ENCODE measurements at regions not wholly inside any gene's neighbourhood (a gene's known extent, or its start where the extent isn't known, plus 50 kb on each side); places are given as distances from the start of the nearest gene placed in this dataset.

DNA sequence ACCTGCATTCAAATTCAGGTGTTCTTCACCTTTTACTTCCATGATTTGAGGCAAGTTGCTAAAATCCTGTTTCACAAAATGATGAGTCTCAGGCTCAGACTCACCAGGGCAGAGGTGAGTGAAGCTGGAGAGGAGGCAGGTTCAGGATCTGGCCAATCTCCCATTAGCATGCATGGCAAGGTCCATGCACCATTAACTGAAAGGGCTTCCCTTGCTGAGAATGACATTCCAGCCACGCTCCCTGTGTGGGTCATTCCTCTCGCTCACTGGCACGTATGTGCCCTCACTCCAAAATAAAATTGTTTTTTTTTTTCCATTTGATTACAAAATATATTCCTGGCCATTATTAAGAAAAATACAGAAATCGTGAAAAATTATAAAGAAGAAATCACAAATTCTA is 257.6 kb downstream of the C12orf75 start:
- no peaks in the 10 kb centered on the region for H3K27me3 ChIP-seq
- no peak overlapping the region for H3K4me3 ChIP-seq
- intact Hi-C loops (cut with DNase I), result no loop called here
- TF ChIP-seq, protein P1, sequence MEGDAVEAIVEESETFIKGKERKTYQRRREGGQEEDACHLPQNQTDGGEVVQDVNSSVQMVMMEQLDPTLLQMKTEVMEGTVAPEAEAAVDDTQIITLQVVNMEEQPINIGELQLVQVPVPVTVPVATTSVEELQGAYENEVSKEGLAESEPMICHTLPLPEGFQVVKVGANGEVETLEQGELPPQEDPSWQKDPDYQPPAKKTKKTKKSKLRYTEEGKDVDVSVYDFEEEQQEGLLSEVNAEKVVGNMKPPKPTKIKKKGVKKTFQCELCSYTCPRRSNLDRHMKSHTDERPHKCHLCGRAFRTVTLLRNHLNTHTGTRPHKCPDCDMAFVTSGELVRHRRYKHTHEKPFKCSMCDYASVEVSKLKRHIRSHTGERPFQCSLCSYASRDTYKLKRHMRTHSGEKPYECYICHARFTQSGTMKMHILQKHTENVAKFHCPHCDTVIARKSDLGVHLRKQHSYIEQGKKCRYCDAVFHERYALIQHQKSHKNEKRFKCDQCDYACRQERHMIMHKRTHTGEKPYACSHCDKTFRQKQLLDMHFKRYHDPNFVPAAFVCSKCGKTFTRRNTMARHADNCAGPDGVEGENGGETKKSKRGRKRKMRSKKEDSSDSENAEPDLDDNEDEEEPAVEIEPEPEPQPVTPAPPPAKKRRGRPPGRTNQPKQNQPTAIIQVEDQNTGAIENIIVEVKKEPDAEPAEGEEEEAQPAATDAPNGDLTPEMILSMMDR (IDR thresholded peaks at IDR 0.05), result no peak
- no peak for TF ChIP-seq POLR2A (IDR thresholded peaks at IDR 0.05)
- no peak for DNase-seq
- H3K27ac ChIP-seq, result no peak overlapping the region
- H3K36me3 ChIP-seq, result no peaks in the 10 kb centered on the region
- 84 to 90% (median 88%) methylated on average over 4 of the region's 4 CpGs for WGBS, 3 donors
- no peaks in the 10 kb centered on the region for H3K9me3 ChIP-seq
- H3K4me1 ChIP-seq (ENCODE audit: insufficient read depth), result no peaks in the 10 kb centered on the region

DNA sequence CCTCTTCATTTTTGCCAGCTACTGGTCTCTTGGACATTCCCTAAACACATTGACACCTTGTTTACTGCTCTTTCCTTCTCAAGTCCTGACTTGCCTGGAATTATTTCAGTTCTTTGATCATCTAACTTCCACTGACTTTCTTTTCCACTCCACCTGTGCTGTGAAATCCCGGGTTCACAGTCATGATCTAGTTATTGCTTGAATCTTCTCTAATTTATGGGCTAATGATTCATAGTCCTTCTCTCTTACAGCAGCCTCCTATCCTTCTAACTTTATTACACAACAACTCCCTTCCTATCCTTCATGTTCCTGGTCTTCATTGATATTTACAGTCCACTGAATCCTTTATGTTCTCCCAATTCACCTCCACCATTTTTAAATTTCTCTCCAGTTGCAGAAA is 260.1 kb downstream of the C12orf75 start:
- Histone ChIP-seq H3K27me3 (no peaks in the 10 kb centered on the region), H3K27ac (no peak overlapping the region), H3K4me3 (no peak overlapping the region), H3K4me1 (ENCODE audit: insufficient read depth) (peaks cover 2% of the 10 kb centered on the region), H3K9me3 (no peaks in the 10 kb centered on the region), H3K36me3 (no peaks in the 10 kb centered on the region)
- DNase-seq, result no peak
- TF ChIP-seq POLR2A (IDR thresholded peaks at IDR 0.05) (no peak), EP300 (IDR thresholded peaks at IDR 0.05) (no peak)
- TF ChIP-seq, protein P1 (IDR thresholded peaks at IDR 0.05), result no peak
- 10 to 21% (median 16%) methylated on average over 1 of the region's 1 CpG for WGBS, 3 donors
- intact Hi-C loops (cut with DNase I), result no loop called here

DNA sequence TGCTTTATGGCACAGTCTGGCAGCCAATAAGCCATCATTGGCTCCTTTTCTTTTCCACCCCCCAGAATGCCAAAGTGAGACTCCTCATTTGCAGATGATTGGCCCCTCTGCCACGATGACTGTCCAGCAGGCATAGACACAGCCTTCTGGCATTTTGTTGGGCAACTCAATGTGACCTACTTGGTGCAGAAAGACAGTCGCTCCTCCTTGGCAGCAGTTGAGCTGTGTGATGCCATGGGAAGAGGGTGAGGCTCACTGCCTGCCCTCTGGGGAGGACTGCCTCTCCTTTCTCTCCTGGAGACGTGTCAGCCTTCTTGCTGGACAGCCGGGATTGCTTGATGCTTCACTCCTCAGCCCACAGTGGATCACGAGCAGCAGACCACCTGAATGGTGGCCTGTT is 264.9 kb downstream of the C12orf75 start:
- Histone ChIP-seq H3K27ac (no peak overlapping the region), H3K27me3 (no peaks in the 10 kb centered on the region), H3K36me3 (no peaks in the 10 kb centered on the region), H3K4me3 (no peak overlapping the region), H3K9me3 (no peaks in the 10 kb centered on the region), H3K4me1 (ENCODE audit: insufficient read depth) (peaks cover 4% of the 10 kb centered on the region)
- WGBS, 3 donors, result 88 to 92% (median 88%) methylated on average over 5 of the region's 5 CpGs
- no peak for DNase-seq
- intact Hi-C loops (cut with DNase I), result no loop called here
- TF ChIP-seq, protein P1 (IDR thresholded peaks at IDR 0.05), result no peak
- TF ChIP-seq EP300 (IDR thresholded peaks at IDR 0.05) (no peak), POLR2A (IDR thresholded peaks at IDR 0.05) (no peak)

DNA sequence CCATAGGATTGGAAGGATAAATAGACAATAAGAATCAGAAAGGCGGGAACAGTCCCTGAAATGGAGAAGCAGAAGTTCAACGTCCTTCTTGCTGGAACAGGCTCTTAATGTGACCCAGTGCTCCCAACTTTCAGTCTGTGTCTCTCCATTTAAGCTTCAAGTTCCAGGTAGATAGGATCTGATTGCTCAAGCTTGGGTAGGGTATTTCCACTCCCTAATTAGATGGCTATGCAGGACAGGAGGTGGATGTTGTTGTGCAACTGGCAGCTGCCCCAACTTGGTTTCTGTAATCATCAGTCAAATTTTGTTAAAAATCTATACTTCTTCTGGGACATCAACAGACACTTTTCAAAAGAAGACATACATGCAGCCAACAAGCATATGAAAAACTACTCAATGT is 266.2 kb downstream of the C12orf75 start:
- Histone ChIP-seq H3K27ac (no peak overlapping the region), H3K36me3 (no peaks in the 10 kb centered on the region), H3K4me3 (no peak overlapping the region), H3K27me3 (no peaks in the 10 kb centered on the region), H3K9me3 (no peaks in the 10 kb centered on the region), H3K4me1 (ENCODE audit: insufficient read depth) (peaks cover 9% of the 10 kb centered on the region)
- TF ChIP-seq, protein P1 (IDR thresholded peaks at IDR 0.05), result no peak
- TF ChIP-seq POLR2A (IDR thresholded peaks at IDR 0.05) (no peak), EP300 (IDR thresholded peaks at IDR 0.05) (no peak)
- intact Hi-C loops (cut with DNase I), result no loop called here
- DNase-seq, result no peak
- 73 to 83% (median 76%) methylated on average over 2 of the region's 2 CpGs for WGBS, 3 donors

DNA sequence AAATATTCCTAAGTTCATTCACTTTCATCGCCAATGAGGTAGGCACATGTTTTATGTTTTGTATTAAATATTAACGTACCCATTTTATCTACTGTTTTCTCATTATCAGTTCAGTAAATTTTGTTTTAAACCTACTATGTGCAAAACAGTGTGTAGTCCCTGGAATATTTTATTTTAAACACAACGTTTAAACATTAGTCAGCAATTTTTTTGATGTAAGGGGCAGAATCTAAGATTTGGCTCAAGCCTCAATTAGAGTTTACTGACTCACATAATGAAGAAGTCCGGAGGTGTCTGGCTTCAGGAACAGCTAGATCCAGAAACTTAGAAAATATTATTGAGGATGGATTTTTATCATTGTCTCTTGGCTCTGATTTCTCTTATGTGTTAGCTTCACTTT is 267.5 kb downstream of the C12orf75 start:
- H3K9me3 ChIP-seq, result no peaks in the 10 kb centered on the region
- TF ChIP-seq, protein P1 (IDR thresholded peaks at IDR 0.05), result no peak
- TF ChIP-seq EP300 (IDR thresholded peaks at IDR 0.05) (no peak), POLR2A (IDR thresholded peaks at IDR 0.05) (no peak)
- no peak overlapping the region for H3K4me3 ChIP-seq
- no peak overlapping the region for H3K27ac ChIP-seq
- DNase-seq, result no peak
- peaks cover 9% of the 10 kb centered on the region for H3K4me1 ChIP-seq (ENCODE audit: insufficient read depth)
- no peaks in the 10 kb centered on the region for H3K27me3 ChIP-seq
- WGBS, 3 donors, result 81 to 88% (median 88%) methylated on average over 4 of the region's 4 CpGs
- intact Hi-C loops (cut with DNase I), result no loop called here
- H3K36me3 ChIP-seq, result no peaks in the 10 kb centered on the region

All from ovary (tissue), 7 donors.